Panc1 (cell line): ENCODE measurements at regions not wholly inside any gene's neighbourhood (a gene's known extent, or its start where the extent isn't known, plus 50 kb on each side); places are given as distances from the start of the nearest gene placed in this dataset.

ENCODE experiments used
- POLR2AphosphoS5 ChIP-seq: IDR thresholded peaks from 2 replicates; pipeline ENCODE4 v1.6.1; 2012; ENCODE audit warnings: mild to moderate bottlenecking, low read depth, low read length, moderate library complexity
- SIN3A ChIP-seq: IDR thresholded peaks from 2 replicates; pipeline ENCODE4 v1.6.1; 2012; ENCODE audit warnings: low read depth, mild to moderate bottlenecking, low read length, moderate library complexity, borderline replicate concordance; ENCODE audit not compliant: insufficient read depth
- TCF7L2 ChIP-seq: IDR thresholded peaks from 2 replicates; pipeline ENCODE4 v1.6.1; 2011; ENCODE audit warnings: mild to moderate bottlenecking, low read depth, low read length, inconsistent platforms
- TF ChIP-seq, protein P1 (sequence below): fragments of 450-650 bp; IDR thresholded peaks from 2 replicates; pipeline ENCODE4 v1.5.1; 2017; ENCODE audit warnings: mild to moderate bottlenecking

DNA sequence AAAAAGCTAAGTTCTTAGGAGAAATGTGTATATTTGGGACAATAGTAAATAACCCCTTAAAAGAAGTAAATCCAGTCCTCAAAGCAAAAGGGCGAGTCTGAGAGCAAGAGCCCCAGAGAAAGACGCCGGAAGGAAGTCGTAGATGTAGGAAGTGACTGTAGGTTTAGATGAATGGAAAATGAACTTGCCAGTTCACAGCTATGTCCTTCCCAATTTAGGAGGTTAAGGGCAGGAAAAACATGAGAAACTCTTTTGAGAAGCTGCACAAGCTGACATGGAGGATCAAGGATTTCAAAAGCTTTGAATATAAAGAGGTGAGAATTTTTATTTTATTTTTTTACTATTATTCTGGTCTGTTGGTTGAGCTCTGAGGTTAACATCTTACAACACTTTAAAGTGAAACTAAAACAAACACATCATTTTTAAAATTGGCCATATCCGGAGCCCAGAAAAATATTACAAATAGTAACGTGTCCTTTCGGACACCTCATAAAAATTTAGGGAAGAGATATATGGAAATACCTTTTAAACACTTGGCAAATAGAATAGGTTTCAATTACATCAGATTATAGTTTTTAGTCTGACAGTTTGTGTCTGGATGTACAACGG lies 1178.6 kb downstream of the MRPL39 start:
- TF ChIP-seq, protein P1, sequence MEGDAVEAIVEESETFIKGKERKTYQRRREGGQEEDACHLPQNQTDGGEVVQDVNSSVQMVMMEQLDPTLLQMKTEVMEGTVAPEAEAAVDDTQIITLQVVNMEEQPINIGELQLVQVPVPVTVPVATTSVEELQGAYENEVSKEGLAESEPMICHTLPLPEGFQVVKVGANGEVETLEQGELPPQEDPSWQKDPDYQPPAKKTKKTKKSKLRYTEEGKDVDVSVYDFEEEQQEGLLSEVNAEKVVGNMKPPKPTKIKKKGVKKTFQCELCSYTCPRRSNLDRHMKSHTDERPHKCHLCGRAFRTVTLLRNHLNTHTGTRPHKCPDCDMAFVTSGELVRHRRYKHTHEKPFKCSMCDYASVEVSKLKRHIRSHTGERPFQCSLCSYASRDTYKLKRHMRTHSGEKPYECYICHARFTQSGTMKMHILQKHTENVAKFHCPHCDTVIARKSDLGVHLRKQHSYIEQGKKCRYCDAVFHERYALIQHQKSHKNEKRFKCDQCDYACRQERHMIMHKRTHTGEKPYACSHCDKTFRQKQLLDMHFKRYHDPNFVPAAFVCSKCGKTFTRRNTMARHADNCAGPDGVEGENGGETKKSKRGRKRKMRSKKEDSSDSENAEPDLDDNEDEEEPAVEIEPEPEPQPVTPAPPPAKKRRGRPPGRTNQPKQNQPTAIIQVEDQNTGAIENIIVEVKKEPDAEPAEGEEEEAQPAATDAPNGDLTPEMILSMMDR: no peak
- TF ChIP-seq SIN3A: no peak
- TF ChIP-seq POLR2AphosphoS5: no peak
- no peak for TF ChIP-seq TCF7L2
